Hepatocyte (in vitro differentiated cells): ENCODE measurements at regions not wholly inside any gene's neighbourhood (a gene's known extent, or its start where the extent isn't known, plus 50 kb on each side); places are given as distances from the start of the nearest gene placed in this dataset.
A peak's percentile ranks its signal among the peaks of the same experiment; 100 is the strongest.

Source experiments
- DNase-seq: peaks from one replicate; pipeline ENCODE4 v3.0.0-alpha.2; 2016; ENCODE audit warnings: low spot score
- H2AFZ ChIP-seq: fragments of 200-600 bp; sonication (generic); 2 replicates; pipeline ENCODE4 v1.6.0; 2016; ENCODE audit warnings: antibody characterized with exemption, mild to moderate bottlenecking
- H3K27ac ChIP-seq: fragments of 200-600 bp; sonication (generic); 2 replicates; pipeline ENCODE4 v1.5.1; 2016; ENCODE audit warnings: mild to moderate bottlenecking
- H3K27me3 ChIP-seq: fragments of 200-600 bp; sonication (generic); 2 replicates; pipeline ENCODE4 v1.6.1; 2016
- H3K36me3 ChIP-seq: fragments of 200-600 bp; sonication (generic); replicated peaks from 2 replicates; pipeline ENCODE4 v1.5.1; 2016; ENCODE audit warnings: low read depth; ENCODE audit not compliant: insufficient read depth
- H3K4me1 ChIP-seq: fragments of 200-600 bp; sonication (generic); 2 replicates; pipeline ENCODE4 v1.5.1; 2016; ENCODE audit warnings: mild to moderate bottlenecking, moderate library complexity; ENCODE audit not compliant: insufficient read depth
- H3K4me2 ChIP-seq: fragments of 200-600 bp; sonication (generic); 2 replicates; pipeline ENCODE4 v1.6.0; 2016
- H3K4me3 ChIP-seq: fragments of 200-600 bp; sonication (generic); 2 replicates; pipeline ENCODE4 v1.5.1; 2016; ENCODE audit warnings: mild to moderate bottlenecking
- H3K79me2 ChIP-seq: fragments of 200-600 bp; sonication (generic); 2 replicates; pipeline ENCODE4 v1.6.0; 2017; ENCODE audit warnings: mild to moderate bottlenecking
- H3K9me2 ChIP-seq: fragments of 200-600 bp; sonication (generic); replicated peaks from 2 replicates; pipeline ENCODE4 v1.6.0; 2017; ENCODE audit warnings: mild to moderate bottlenecking; ENCODE audit not compliant: insufficient read depth
- H3K9me3 ChIP-seq: fragments of 200-600 bp; sonication (generic); 2 replicates; pipeline ENCODE4 v1.5.1; 2016; ENCODE audit warnings: low read depth, mild to moderate bottlenecking
- H4K20me1 ChIP-seq: fragments of 200-600 bp; sonication (generic); 2 replicates; pipeline ENCODE4 v1.6.0; 2016; ENCODE audit warnings: mild to moderate bottlenecking; ENCODE audit not compliant: insufficient read depth, poor library complexity, severe bottlenecking
- EZH2 ChIP-seq: fragments of 200-600 bp; sonication (generic); IDR thresholded peaks from 2 replicates; pipeline ENCODE4 v1.6.1; 2016; ENCODE audit warnings: antibody characterized with exemption, mild to moderate bottlenecking, borderline replicate concordance
- EZH2phosphoT487 ChIP-seq: fragments of 200-600 bp; sonication (generic); IDR thresholded peaks from one replicate; pipeline ENCODE4 v1.6.1; 2018; ENCODE audit warnings: antibody characterized with exemption, mild to moderate bottlenecking, low read depth, moderate library complexity; ENCODE audit not compliant: unreplicated experiment, severe bottlenecking
- WGBS: methylation state at CpG from one replicate; pipeline ENCODE4 v1.1.6; 2016; ENCODE audit warnings: low lambda C conversion rate; ENCODE audit errors: missing lambda C conversion rate; 5-methylcytosine and 5-hydroxymethylcytosine counted together
- TF ChIP-seq, protein P1 (sequence below): fragments of 200-600 bp; sonication (generic); IDR thresholded peaks from 2 replicates; pipeline ENCODE4 v1.5.1; 2016; ENCODE audit warnings: antibody characterized with exemption, mild to moderate bottlenecking; ENCODE audit not compliant: poor library complexity

DNA sequence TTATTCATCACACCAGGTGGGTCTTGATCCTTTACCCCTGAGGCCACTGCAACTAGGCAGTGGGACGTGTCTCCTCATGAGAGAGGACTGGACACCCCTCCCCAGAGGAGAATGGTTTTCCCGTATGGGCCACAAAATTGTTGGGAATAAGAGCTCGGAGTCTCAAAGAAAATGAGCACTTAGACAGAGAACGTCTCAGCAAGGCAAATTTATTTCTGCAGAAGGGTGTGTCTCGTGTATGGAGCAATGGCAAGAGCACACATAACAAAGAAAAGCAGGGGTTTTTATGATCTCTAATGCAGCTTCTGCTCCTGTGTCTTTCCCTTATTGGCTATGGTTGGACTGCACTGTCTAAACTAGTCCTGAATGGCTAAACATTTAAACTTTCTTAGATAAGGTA is 803.5 kb downstream of the PLOD2 start:
- H3K4me3 ChIP-seq = no peak overlapping the region
- no peaks in the 10 kb centered on the region for H3K36me3 ChIP-seq
- no peaks in the 10 kb centered on the region for H3K79me2 ChIP-seq
- no peaks in the 10 kb centered on the region for H3K27me3 ChIP-seq
- TF ChIP-seq, protein P1, sequence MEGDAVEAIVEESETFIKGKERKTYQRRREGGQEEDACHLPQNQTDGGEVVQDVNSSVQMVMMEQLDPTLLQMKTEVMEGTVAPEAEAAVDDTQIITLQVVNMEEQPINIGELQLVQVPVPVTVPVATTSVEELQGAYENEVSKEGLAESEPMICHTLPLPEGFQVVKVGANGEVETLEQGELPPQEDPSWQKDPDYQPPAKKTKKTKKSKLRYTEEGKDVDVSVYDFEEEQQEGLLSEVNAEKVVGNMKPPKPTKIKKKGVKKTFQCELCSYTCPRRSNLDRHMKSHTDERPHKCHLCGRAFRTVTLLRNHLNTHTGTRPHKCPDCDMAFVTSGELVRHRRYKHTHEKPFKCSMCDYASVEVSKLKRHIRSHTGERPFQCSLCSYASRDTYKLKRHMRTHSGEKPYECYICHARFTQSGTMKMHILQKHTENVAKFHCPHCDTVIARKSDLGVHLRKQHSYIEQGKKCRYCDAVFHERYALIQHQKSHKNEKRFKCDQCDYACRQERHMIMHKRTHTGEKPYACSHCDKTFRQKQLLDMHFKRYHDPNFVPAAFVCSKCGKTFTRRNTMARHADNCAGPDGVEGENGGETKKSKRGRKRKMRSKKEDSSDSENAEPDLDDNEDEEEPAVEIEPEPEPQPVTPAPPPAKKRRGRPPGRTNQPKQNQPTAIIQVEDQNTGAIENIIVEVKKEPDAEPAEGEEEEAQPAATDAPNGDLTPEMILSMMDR = no peak
- no peak for TF ChIP-seq EZH2
- TF ChIP-seq EZH2phosphoT487 = no peak
- H4K20me1 ChIP-seq = no peaks in the 10 kb centered on the region
- H3K4me1 ChIP-seq = no peaks in the 10 kb centered on the region
- no peak overlapping the region for H2AFZ ChIP-seq
- no peaks in the 10 kb centered on the region for H3K9me2 ChIP-seq
- H3K27ac ChIP-seq = peak overlapping the region; percentile 35
- 77% methylated on average over 5 of the region's 5 CpGs for WGBS
- H3K4me2 ChIP-seq = no peak overlapping the region
- no peak for DNase-seq
- H3K9me3 ChIP-seq = no peaks in the 10 kb centered on the region

DNA sequence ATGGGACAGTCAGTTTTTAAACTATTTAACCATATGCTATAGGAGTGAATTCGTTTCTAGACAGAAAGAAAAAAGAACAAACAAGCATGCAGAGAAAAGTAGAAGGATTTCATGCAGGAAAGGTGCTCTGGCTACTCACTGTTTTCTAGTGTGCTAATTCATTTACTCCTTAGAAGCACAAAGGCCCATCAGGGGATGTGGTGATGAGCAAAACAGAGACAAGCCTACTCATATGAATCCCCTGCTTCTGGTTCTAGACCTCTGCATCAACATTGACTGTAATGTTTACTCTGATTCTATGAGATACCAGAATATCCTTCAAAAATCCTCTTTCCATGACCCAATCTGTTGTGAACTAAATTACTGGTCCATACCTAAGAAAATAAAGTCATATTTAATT is 801.9 kb downstream of the PLOD2 start:
- no peak overlapping the region for H2AFZ ChIP-seq
- WGBS = 79% methylated on average over 1 of the region's 1 CpG

DNA sequence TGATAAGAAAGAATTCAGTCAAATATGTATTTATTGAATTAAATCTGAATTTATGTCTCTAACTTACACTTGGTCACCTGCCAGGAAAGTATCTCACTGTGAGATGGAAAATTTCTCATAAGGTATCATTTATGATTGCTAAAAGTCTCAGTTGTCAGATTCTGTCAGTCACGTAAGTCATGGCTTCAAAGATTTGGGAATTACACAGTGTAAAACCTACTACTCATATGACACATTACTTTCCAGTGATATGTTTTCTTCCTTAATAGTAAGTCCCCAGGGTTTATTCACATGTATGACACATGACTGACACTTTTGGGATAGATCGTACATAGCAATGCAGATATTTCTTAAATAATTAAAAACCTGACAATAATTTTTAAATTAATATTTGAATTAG is 792.2 kb downstream of the PLOD2 start:
- Histone ChIP-seq H3K79me2 (no peaks in the 10 kb centered on the region), H4K20me1 (no peaks in the 10 kb centered on the region), H3K4me2 (no peak overlapping the region), H3K4me1 (no peaks in the 10 kb centered on the region), H2AFZ (no peak overlapping the region), H3K27ac (no peak overlapping the region), H3K9me3 (no peaks in the 10 kb centered on the region), H3K4me3 (no peak overlapping the region), H3K9me2 (no peaks in the 10 kb centered on the region), H3K27me3 (no peaks in the 10 kb centered on the region), H3K36me3 (no peaks in the 10 kb centered on the region)
- DNase-seq = no peak
- TF ChIP-seq, protein P1 = no peak
- TF ChIP-seq EZH2phosphoT487 (no peak), EZH2 (no peak)
- WGBS = 99% methylated on average over 2 of the region's 2 CpGs

More for the DNA sequence above, 801.9 kb downstream of the PLOD2 start:
- Histone ChIP-seq H3K4me3 (no peak overlapping the region), H4K20me1 (no peaks in the 10 kb centered on the region), H3K79me2 (no peaks in the 10 kb centered on the region), H3K9me3 (no peaks in the 10 kb centered on the region), H3K27me3 (no peaks in the 10 kb centered on the region), H3K27ac (no peak overlapping the region), H3K9me2 (no peaks in the 10 kb centered on the region), H3K4me2 (no peak overlapping the region), H3K36me3 (no peaks in the 10 kb centered on the region), H3K4me1 (no peaks in the 10 kb centered on the region)
- TF ChIP-seq EZH2phosphoT487 (no peak), EZH2 (no peak)
- TF ChIP-seq, protein P1 = no peak
- no peak for DNase-seq

DNA sequence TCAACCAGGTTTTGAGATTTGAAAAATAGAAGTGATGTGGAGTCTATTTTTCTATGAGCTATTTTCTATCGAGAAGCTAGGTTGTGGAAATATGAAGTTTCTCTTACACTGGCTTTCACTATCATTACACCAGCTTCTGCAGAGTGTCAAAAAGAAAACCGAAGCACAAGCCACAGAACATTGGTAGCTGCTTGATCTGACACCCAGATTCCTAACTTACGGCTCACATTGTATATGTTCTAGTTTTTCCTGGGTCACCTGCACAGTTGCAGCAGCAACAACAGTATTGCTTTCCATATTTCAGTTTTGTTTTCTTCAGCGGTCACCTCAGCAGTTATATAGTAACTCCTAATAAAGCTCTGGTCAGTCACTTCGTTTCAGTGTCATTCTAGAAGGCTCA is 790.1 kb downstream of the PLOD2 start:
- Histone ChIP-seq H3K79me2 (no peaks in the 10 kb centered on the region), H3K27me3 (no peaks in the 10 kb centered on the region), H2AFZ (no peak overlapping the region), H3K36me3 (no peaks in the 10 kb centered on the region), H3K27ac (no peak overlapping the region), H3K4me1 (no peaks in the 10 kb centered on the region), H4K20me1 (no peaks in the 10 kb centered on the region), H3K9me3 (no peaks in the 10 kb centered on the region), H3K4me2 (no peak overlapping the region), H3K9me2 (no peaks in the 10 kb centered on the region), H3K4me3 (no peak overlapping the region)
- no peak for DNase-seq
- TF ChIP-seq EZH2phosphoT487 (no peak), EZH2 (no peak)
- TF ChIP-seq, protein P1 = no peak
- 78% methylated on average over 5 of the region's 5 CpGs for WGBS
